Anterior cingulate cortex (tissue), 58 donors: ENCODE measurements at regions not wholly inside any gene's neighbourhood (a gene's known extent, or its start where the extent isn't known, plus 50 kb on each side); places are given as distances from the start of the nearest gene placed in this dataset.
"Not testable (repeated sequence)": the region's sequence is repeated elsewhere in the genome, so short reads cannot be mapped to it uniquely, and the experiment has no call there.

Experiments used
- DNase-seq, 58 donors: peaks; one replicate each; lab custom pipeline; 2025; lab: John Stamatoyannopoulos, UW

DNA sequence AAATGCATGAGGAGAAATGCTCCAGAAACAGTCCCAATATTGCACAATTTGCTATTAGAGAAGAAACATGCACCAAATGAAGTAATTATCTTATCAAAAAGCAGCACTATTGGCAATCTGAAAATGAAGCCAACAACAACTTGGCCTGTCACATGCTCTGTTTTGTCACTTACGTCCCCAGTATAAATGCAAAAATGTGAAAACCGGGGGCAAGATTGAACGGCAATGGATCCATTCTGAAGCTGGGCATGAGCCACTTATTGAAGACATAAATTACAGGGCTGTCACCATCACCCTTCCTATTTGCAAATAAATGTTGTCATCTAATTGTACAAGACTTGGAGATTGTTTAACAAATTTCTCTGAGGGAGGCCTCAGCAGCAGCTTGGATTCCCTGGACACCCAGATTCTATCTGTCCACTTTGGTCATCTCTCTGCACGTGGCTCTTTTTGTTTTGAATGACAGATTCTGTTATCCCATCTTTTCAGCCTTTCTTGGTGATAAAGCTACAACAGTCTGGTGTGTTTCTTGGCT lies 180.2 kb upstream of the CDH5 start:
- DNase-seq = no peak

DNA sequence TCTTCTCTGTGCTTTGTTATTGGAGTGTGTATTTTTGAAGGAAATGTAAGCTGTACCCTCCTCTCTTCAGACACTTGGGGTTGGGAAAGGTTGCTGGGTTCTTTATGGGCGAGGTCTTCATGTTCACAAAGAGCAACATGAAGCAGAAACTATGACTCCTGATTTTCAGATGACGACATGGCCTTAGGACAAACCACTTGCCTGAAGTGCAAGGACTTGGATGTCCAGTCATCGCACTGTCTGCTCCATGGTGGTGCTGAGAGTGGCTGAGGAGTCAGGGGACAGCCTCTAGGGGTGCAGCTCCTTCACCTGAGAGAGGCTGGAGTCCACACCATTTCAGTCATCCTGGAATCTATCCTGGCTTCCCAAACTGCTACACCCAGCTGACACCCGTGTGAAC lies 183.9 kb upstream of the CDH5 start:
- no peak for DNase-seq

DNA sequence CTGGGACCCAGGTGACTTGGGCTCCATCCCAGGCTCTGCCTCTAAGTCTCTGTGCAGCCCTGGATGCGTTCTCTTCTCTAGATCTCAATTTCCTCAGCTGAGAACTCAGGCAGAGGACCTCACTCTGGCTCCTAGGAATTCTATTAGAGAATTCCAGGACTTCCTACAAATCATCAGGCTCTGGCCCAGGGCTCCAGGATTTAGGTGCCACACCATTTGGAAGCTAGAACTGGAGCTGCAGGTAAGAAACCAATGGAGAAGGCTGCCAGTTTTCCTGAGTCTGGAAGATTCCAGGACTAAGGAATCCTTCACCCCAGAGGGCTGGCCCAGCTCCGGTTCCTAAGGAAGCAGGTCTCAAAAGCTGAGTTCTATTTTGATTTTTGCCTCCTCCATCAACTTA lies 189.8 kb upstream of the CDH5 start:
- DNase-seq = no peak

DNA sequence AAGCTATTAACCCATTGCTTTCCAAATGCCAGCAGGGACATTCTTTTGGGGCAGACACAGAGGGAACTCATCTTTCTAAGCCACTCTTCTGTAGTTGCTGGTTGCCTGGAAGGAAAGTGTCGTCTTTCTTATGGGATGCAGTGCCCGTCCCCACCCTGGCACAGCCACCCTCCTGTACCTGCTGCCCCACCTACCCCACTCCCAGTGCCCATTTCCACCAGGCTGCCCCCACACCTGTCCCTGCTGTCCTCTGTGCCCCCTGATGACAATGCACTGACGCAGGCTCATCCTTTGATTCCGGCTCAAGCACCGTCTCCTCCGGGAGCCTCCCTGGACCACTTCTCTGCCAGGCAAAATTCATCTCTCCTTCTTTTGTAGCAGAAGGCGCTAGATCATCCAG lies 190.4 kb upstream of the CDH5 start:
- DNase-seq = no peak

DNA sequence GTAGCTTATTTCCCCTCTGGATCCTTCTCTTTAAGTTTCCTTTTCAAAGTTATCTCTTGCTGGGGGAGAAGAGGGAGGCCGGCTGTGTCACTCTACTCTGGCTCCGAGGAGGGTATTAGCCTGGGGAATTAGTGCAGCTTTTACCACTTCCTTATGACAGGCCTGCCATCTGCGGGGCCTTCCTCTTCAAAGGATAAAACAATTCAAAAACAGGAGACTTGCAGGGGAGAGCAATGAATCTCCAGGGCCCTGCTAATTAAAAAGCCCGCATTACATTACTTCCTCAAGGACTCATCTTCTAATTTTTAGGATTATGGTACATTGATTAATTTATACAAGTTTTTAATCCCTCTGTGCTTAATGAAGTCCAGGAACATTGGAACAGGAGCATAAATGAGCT lies 190.9 kb upstream of the CDH5 start:
- no peak for DNase-seq

DNA sequence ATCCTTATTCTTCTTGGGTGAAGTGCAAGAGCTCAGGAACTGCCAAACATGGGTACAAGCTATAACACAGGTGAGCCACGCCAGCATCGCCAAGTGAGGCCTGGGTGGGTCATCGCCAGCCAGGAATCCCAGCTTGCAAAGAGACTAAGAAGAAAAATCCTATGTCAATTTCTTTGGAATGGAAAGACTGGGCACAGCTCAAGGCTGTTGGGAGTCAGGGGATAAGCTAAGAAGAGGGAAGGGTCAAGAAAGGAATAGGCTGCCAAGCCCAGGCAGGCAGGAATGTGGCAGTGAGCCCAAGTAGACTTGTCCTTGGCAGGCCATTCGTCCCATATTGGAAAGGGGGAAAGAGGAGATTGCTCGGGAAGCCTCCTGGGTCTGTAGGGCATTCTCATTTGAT lies 191.4 kb upstream of the CDH5 start:
- DNase-seq = peak in 1 of 58 donors; percentile 21

DNA sequence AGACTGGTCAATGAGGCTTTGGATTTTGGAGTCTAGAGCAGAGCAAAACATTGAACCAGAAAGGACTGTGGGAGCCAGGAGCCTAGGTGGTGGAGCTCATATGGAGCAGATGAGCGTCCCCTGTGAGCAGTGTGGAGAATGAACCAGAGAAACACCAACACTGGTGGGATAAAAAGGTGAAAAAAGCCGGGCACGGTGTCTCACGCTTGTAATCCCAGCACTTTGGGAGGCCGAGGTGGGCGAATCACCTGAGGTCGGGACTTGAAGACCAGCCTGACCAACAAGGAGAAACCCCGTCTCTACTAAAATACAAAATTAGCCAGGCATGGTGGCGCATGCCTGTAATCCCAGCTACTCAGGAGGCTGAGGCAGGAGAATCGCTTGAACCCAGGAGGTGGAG lies 192.7 kb upstream of the CDH5 start:
- not testable (repeated sequence) for DNase-seq

DNA sequence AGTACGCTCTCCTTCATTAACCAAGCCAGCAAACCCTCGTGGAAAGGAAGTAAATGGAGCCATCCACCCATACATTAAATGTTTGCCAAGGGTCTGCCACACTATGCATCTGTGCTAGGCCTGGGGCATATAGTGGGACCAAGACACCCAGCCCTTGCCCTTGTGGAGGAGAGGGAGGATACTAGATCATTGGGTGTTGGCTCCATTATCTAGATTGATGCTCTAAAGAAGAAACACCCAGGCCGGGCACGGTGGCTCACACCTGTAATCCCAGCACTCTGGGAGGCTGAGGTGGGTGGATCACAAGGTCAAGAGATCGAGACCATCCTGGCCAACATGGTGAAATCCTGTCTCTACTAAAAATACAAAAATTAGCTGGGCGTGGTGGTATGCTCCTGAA lies 193.3 kb upstream of the CDH5 start:
- not testable (repeated sequence) for DNase-seq

DNA sequence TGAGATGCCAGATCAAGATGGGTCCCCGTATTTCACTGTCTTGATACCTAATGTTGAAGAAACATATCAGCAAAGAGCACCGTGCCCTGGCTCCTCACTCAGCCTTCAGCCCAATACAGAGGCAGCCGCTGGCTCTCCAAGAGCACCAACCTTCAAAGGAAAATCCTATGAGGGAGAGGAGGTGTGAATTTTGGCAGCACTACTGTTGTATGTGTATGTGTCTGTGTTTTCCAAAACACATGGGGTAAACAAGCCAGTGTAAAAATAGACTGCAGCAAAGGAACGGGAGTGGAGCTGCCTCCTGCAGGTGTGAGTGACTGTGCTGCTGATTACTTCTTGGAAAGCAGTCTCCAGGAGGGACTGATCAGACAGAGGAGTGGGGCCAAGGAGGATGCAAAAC lies 194.0 kb upstream of the CDH5 start:
- DNase-seq = no peak

DNA sequence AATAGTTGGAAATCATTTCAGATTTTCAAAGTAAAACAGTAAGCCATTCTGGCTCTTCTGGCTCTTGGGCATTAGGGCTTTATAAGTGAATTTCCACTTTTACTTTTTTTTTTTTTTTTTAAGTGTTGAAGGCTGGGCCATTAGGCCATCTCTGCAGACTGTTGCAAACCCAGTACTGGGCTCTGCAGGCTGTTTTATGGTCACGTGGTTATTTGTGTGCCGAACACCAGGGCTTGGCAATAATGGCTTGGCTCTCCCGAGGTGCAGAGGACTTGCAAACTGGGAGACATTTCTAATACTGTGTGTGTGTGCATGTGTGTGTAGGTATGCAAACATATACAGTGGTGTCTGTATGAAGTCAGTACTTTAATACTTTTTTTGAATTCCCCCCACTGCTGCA lies 194.9 kb upstream of the CDH5 start:
- no peak for DNase-seq

DNA sequence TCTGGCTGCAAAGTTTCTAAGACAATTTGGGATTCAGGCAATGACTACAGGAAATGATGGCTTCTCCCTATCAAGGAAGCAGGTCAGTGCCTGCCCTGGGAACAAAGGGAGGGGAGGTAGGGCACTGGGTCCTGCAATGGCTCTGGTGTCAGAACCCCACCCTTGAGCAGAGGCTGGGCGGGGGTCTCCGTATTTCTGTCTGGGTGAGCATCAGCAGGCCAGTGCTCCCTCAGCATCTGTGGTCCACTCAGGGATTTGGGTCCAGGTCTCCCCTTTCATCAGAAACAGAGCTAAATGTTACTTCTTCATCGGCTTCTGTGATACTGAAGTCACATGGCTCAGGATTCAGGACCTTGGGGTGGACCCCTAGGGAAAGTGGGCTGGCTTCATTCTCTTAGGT lies 195.5 kb upstream of the CDH5 start:
- DNase-seq = no peak

DNA sequence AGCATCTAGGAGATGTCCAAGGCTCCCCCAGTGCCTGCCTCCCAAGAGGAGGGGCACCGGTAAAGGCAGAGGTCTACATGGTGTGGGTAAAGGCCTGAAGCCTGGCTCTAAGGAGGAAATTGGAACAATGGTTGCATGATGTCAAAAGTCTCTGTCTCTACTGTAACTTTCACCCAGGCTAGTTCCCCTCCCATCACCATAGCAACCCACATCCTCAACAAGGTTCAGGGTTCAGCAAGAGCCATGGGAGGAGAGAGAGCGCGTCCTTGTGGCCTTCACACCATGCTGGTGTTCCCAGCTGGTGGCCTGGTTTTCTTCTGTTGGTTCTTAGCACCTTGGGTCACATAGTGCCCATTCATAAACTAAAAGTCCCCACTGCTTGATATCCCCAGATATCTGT lies 196.7 kb upstream of the CDH5 start:
- DNase-seq = no peak

DNA sequence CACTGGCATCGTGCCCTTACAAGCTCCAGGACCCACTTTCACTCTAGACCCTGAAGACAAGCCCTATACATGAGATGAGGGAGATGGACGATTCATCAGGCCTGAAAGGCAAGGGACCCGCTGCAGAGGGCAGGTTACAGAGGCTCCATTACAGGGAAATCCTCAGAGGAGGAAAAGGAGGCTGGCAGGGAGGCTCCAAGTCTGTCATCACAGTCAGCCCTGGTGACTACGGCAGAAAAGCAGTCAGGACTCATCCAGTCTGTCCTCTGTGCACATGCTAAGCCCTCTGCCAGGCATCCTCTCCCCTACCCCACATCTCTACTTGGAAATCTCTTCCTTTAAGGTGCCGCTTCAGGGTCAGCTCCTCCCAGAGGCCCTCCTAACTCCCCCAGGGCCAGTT lies 197.7 kb upstream of the CDH5 start:
- no peak for DNase-seq

DNA sequence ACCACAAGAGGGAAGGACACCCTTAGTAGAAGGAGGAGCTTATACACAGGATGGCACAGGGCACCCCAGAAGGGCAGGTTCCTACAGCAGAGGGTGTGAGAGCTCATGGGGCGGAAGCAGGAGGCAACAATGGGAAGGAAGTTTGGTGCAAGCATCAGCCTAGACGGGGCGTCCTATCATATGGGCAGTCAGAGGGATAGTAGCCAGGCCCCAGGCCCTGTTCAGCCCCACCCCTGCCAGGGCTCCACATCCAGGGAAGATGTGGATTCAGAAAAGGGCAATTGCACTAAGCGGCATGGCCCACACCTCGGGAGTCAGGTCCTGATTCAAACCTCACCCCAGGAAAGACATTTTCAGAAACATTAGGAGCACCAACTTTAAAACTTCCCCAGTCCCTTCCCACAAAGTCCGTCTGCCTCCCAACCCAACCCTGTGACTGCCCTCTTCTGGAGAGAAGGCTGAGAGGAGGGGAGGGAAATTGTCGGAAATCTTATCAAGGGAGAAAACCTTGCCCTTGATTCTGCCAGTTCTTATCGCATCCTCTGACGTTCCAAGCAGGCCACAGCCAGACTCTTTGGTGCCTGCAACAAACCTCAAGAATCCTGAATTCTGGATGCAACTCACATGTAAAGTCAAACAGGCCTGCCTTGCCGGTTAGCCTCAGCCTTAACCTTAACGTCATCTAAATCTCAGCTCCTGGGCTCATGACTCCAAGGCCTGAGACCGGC lies 198.8 kb upstream of the CDH5 start:
- DNase-seq = no peak

DNA sequence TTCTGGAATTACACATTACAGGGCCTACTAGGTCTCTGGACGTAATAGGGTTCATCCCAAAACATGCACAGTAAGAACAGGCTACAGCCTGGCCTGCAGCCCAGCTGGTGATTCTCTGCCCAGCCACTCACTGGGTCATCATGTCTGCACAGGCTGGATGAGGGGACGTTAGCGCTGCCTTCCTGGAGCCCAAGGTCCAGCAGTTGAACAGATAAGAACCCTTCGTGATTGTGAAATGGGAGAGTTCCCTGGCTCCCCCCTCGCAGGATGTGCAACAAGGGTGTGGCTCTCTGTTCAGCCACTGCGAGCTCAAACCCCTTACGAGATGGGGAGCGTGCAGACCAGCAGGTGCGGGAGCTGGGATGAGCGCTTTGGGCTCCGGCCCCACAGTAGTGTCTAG lies 200.0 kb upstream of the CDH5 start:
- no peak for DNase-seq

DNA sequence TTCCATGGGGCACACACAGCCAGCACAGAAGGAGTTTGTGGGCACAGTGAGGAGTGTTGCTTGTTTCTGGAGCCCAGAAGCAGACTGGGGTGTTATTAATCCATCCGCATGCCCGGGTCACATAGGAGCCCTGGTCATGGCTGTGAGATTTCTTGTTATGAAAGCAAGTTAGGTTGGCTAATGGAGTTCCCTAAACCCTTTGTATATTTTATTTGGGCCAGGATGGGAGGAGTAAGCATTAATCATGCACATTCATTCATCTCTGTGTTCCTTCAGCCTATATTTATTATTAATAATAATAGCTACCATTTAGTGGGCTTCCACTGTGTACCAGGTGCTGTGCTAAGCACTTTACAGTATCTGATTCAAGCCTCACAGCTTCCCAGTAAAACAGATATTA lies 200.6 kb upstream of the CDH5 start:
- DNase-seq = no peak

DNA sequence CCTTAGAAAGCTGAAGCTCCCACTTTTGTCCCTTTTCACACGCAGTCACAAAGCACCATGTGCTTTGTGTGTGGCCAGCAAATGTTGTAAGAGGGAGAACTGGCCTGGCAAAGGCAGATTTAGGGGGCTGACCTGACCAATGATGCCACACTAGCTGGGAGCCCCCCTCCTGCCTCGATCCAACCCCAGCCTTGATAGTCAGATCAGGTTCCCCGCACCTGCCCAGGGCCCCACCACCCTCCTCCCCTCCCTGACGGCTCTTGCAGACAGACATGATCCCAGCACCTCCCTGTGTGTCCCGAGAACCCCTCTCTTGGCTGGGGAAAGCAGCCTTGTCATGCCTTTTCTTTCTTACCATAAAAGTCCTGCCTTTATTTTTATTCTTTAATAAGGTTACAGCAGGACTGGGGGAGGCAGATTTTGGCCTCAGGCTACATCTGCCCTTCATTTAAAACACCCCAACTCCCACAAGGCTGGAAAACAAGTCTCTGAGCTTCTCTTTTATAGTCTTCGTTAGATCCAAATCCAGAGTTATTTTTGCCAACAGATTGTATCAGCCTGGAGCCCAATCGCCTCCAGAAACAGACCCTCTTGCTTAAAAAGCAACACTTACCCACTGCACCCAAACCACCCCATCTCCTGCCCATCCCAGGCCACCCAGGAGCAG lies 201.8 kb upstream of the CDH5 start:
- no peak for DNase-seq

DNA sequence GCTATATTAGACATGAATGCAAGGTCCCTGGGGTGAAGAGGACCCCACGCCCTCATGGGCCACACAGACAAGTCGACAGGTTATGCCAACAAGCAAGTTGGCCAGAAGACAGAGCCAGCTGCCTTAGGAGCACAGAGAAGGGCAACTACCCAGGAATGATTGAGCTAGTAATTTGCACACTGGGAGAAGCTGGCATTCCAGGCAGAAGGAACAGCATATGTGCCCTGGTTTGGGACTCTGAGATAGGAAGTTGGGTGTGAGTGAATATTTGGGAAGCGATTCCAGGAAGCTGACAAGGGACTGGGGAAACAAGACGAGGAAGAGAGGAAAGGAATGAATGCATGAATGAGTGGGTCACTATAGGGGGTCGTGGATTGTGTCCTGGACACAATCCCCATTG lies 203.7 kb upstream of the CDH5 start:
- DNase-seq = no peak

DNA sequence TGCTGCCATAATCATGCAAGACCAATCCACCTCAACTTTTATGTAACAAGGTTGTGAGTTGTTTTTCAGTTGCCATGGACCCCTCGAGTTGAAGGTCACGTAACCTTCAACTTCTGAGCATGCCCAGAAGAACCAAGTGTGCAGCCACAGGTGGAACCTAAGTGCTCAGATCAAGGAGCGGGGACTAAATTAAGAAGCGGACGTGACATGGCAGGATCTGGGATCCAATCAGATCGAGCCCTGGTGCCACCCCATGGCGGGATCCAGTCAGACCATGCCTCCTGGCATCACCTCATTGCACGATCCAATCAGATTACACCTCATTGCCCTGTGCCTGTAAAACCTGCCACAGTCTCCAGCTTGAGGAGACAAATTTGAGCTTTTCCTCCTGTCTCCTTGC lies 204.5 kb upstream of the CDH5 start:
- DNase-seq = no peak

DNA sequence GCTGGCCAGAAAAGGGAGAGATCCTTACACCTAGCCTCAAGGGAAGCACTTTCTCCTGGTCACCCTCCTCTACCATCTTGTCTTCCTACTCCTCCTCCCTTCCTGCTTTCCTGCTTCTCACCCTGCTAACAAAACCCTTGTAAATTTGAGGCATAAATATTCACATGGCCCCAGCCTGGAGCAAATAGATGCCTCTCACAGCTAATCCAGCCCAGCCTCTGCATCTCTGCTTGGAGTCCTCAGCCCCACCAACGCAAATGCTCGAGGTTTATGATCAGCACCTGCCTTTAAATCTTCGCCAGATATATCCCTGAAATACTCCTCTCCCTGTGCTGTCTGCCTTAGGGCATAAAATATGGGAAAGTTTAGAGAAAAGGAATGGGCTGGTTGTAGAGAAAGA lies 205.2 kb upstream of the CDH5 start:
- DNase-seq = no peak

DNA sequence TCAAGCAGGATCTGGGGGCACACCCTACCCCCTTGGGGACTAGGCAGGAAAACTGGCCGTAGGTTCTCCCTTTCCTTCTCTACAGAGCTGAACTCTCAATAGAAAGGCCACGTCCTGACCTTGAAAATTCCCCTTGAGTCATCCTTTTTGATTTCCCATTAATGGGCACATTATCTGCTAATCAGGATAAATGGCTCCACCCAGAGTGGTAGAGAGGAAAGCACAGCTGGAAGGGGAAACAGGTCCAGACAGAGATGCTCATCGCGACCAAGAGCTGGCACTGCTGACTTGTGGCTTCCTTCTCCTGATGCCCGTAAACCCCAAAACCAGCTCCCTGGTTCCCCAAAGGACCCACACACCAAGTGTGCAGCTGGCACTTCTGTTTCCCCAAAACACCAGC lies 206.5 kb upstream of the CDH5 start:
- no peak for DNase-seq

DNA sequence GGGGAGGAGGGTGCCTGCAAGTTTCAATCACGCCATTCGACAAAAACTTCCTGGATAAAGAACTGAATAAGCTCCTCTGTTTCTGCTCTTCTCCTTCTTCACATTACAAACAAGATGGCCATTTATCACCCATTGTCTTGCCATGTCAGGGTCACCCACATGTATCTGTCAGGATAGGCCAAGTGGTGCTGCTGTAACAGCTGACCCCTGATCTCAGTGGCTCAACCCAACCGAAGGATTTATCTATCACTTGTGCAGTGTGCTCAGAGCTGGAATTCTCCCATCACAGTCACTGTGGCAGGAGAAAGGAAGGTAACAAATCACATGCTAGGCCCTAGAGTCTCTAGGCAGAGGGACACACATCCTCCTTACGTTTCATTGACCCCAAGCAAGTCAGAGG lies 210.0 kb upstream of the CDH5 start:
- no peak for DNase-seq
